Vagina (tissue), 2 donors: ENCODE measurements at regions not wholly inside any gene's neighbourhood (a gene's known extent, or its start where the extent isn't known, plus 50 kb on each side); places are given as distances from the start of the nearest gene placed in this dataset.

ENCODE experiments used
- DNase-seq, 2 donors: peaks; one replicate each; pipeline ENCODE4 v3.0.0-alpha.2; 2017; ENCODE audit errors: extremely low spot score in 2 of 2
- H3K27ac ChIP-seq: fragments of 200-600 bp; sonication (generic); one replicate; pipeline ENCODE4 v1.5.1; 2019
- H3K27me3 ChIP-seq: fragments of 200-600 bp; sonication (generic); one replicate; pipeline ENCODE4 v1.5.1; 2019
- H3K36me3 ChIP-seq, 2 donors: fragments of 200-600 bp; sonication (generic); one replicate each; pipeline ENCODE4 v1.5.1; 2017 to 2019
- H3K4me1 ChIP-seq: fragments of 200-600 bp; sonication (generic); one replicate; pipeline ENCODE4 v1.5.1; 2019
- H3K4me3 ChIP-seq, 2 donors: fragments of 200-600 bp; sonication (generic); 1 replicate in 1 of 2; 2 replicates in 1 of 2; pipeline ENCODE4 v1.5.1; 2016 to 2019
- H3K9me3 ChIP-seq: fragments of 200-600 bp; sonication (generic); one replicate; pipeline ENCODE4 v1.5.1; 2019
- CTCF ChIP-seq, 3 experiments: fragments of 450-650 bp in 2 of 3; fragments of 200-600 bp in 1 of 3; sonication (generic) in 1 of 3; IDR thresholded peaks; one replicate each; pipeline ENCODE4 v1.5.1; 2017 to 2019; ENCODE audit warnings: antibody characterized with exemption in 3 of 3, mild to moderate bottlenecking in 2 of 3, moderate library complexity in 2 of 3
- POLR2A ChIP-seq, 2 donors: fragments of 450-650 bp; IDR thresholded peaks; one replicate each; pipeline ENCODE4 v1.6.1; 2017; ENCODE audit warnings: antibody characterized with exemption in 2 of 2, mild to moderate bottlenecking in 2 of 2, moderate library complexity in 2 of 2
- POLR2AphosphoS5 ChIP-seq, 2 donors: sonication (generic); formaldehyde crosslinking; IDR thresholded peaks; one replicate each; pipeline ENCODE4 v1.9.0; 2017; ENCODE audit warnings: antibody characterized with exemption in 2 of 2, mild to moderate bottlenecking in 2 of 2, low read depth in 1 of 2; ENCODE audit not compliant: insufficient read depth in 1 of 2
- intact Hi-C: fragments of 100-400 bp; cut with DNase I; formaldehyde crosslinking; loops from one replicate; pipeline ENCODE4 v1.15.1; 2023

GRCh38 chr12:73719223-73719622 is 818.4 kb upstream of the ATXN7L3B start:
- no peak for TF ChIP-seq POLR2AphosphoS5 (IDR thresholded peaks at IDR 0.05; ENCODE audit: insufficient read depth in 1 of 2, low read depth in 1 of 2)
- TF ChIP-seq CTCF (IDR thresholded peaks at IDR 0.05), result no peak
- TF ChIP-seq POLR2A (IDR thresholded peaks at IDR 0.05), result no peak
- no peak for DNase-seq
- Histone ChIP-seq H3K27me3 (no peaks in the 10 kb centered on the region), H3K4me1 (no peaks in the 10 kb centered on the region), H3K9me3 (no peaks in the 10 kb centered on the region), H3K4me3 (no peak overlapping the region), H3K36me3 (no peaks in the 10 kb centered on the region), H3K27ac (no peak overlapping the region)
- intact Hi-C loops, result no loop called here

GRCh38 chr12:73726881-73727280 is 810.8 kb upstream of the ATXN7L3B start:
- no peak for TF ChIP-seq POLR2AphosphoS5 (IDR thresholded peaks at IDR 0.05; ENCODE audit: insufficient read depth in 1 of 2, low read depth in 1 of 2)
- TF ChIP-seq CTCF (IDR thresholded peaks at IDR 0.05), result no peak
- TF ChIP-seq POLR2A (IDR thresholded peaks at IDR 0.05), result no peak
- H3K27ac ChIP-seq, result no peak overlapping the region
- intact Hi-C loops, result no loop called here
- no peaks in the 10 kb centered on the region for H3K27me3 ChIP-seq
- no peak overlapping the region for H3K4me3 ChIP-seq
- no peak for DNase-seq
- H3K36me3 ChIP-seq, result no peaks in the 10 kb centered on the region
- H3K4me1 ChIP-seq, result no peaks in the 10 kb centered on the region
- no peaks in the 10 kb centered on the region for H3K9me3 ChIP-seq

- Histone ChIP-seq H3K36me3 (no peaks in the 10 kb centered on the region), H3K27ac (no peak overlapping the region), H3K27me3 (no peaks in the 10 kb centered on the region), H3K4me1 (no peaks in the 10 kb centered on the region), H3K9me3 (no peaks in the 10 kb centered on the region), H3K4me3 (no peak overlapping the region)
- TF ChIP-seq POLR2AphosphoS5 (IDR thresholded peaks at IDR 0.05; ENCODE audit: insufficient read depth in 1 of 2, low read depth in 1 of 2), result no peak
- no peak for TF ChIP-seq CTCF (IDR thresholded peaks at IDR 0.05)
- TF ChIP-seq POLR2A (IDR thresholded peaks at IDR 0.05), result no peak
- intact Hi-C loops, result no loop called here
- no peak for DNase-seq
Observed at GRCh38 chr12:73731658-73732057, 806.0 kb upstream of the ATXN7L3B start.

GRCh38 chr12:73769337-73769736 is 768.3 kb upstream of the ATXN7L3B start:
- H3K27me3 ChIP-seq, result no peaks in the 10 kb centered on the region
- H3K4me3 ChIP-seq, result no peak overlapping the region
- no peak for DNase-seq
- intact Hi-C loops, result no loop called here
- H3K9me3 ChIP-seq, result no peaks in the 10 kb centered on the region
- no peak for TF ChIP-seq POLR2A (IDR thresholded peaks at IDR 0.05)
- TF ChIP-seq POLR2AphosphoS5 (IDR thresholded peaks at IDR 0.05; ENCODE audit: insufficient read depth in 1 of 2, low read depth in 1 of 2), result no peak
- no peak for TF ChIP-seq CTCF (IDR thresholded peaks at IDR 0.05)
- no peaks in the 10 kb centered on the region for H3K4me1 ChIP-seq
- no peaks in the 10 kb centered on the region for H3K36me3 ChIP-seq
- no peak overlapping the region for H3K27ac ChIP-seq

GRCh38 chr12:73798523-73798922 is 739.1 kb upstream of the ATXN7L3B start:
- no peak for TF ChIP-seq POLR2AphosphoS5 (IDR thresholded peaks at IDR 0.05; ENCODE audit: insufficient read depth in 1 of 2, low read depth in 1 of 2)
- Histone ChIP-seq H3K27ac (no peak overlapping the region), H3K4me1 (no peaks in the 10 kb centered on the region), H3K27me3 (no peaks in the 10 kb centered on the region), H3K4me3 (no peak overlapping the region), H3K9me3 (no peaks in the 10 kb centered on the region), H3K36me3 (no peaks in the 10 kb centered on the region)
- no peak for DNase-seq
- intact Hi-C loops, result no loop called here
